WERI-Rb-1 (cell line): ENCODE measurements at regions not wholly inside any gene's neighbourhood (a gene's known extent, or its start where the extent isn't known, plus 50 kb on each side); places are given as distances from the start of the nearest gene placed in this dataset.
"Not testable (repeated sequence)": the region's sequence is repeated elsewhere in the genome, so short reads cannot be mapped to it uniquely, and the experiment has no call there.

ENCODE experiments used
- DNase-seq: peaks from one replicate; pipeline ENCODE4 v3.0.0-alpha.2; 2020
- H3K27ac ChIP-seq: fragments of 250-450 bp; sonication (Bioruptor Pico); 2 replicates; pipeline ENCODE4 v1.5.1; 2020; ENCODE audit warnings: mild to moderate bottlenecking, moderate library complexity
- H3K27me3 ChIP-seq: fragments of 250-450 bp; sonication (Bioruptor Pico); 2 replicates; pipeline ENCODE4 v1.5.1; 2021; ENCODE audit warnings: mild to moderate bottlenecking, low read depth, moderate library complexity; ENCODE audit not compliant: insufficient read depth, severe bottlenecking
- H3K36me3 ChIP-seq: fragments of 250-450 bp; sonication (Bioruptor Pico); 2 replicates; pipeline ENCODE4 v1.5.1; 2020; ENCODE audit warnings: mild to moderate bottlenecking, moderate library complexity
- H3K4me3 ChIP-seq: 2 replicates; pipeline ENCODE4 v1.5.1; 2011; ENCODE audit warnings: low read depth, mild to moderate bottlenecking, control low read depth, low read length
- H3K9me3 ChIP-seq: fragments of 250-450 bp; sonication (Bioruptor Pico); 2 replicates; pipeline ENCODE4 v1.5.1; 2021; ENCODE audit warnings: mild to moderate bottlenecking, moderate library complexity; ENCODE audit not compliant: severe bottlenecking
- CTCF ChIP-seq: IDR thresholded peaks from 2 replicates; pipeline ENCODE4 v1.5.1; 2011; ENCODE audit warnings: low read depth, mild to moderate bottlenecking, control low read depth, inconsistent platforms, low read length

GRCh38 chr13:37163641-37164265 is 58.3 kb upstream of the CSNK1A1L start:
- no peaks in the 10 kb centered on the region for H3K9me3 ChIP-seq
- H3K4me3 ChIP-seq: no peak overlapping the region
- no peak overlapping the region for H3K27ac ChIP-seq
- no peaks in the 10 kb centered on the region for H3K36me3 ChIP-seq
- TF ChIP-seq CTCF: no peak
- no peak for DNase-seq
- H3K27me3 ChIP-seq: no peaks in the 10 kb centered on the region

GRCh38 chr13:37158481-37158880 is 53.0 kb upstream of the CSNK1A1L start:
- no peaks in the 10 kb centered on the region for H3K27me3 ChIP-seq
- no peak for TF ChIP-seq CTCF
- no peak for DNase-seq
- H3K9me3 ChIP-seq: no peaks in the 10 kb centered on the region
- H3K4me3 ChIP-seq: no peak overlapping the region
- no peaks in the 10 kb centered on the region for H3K36me3 ChIP-seq
- H3K27ac ChIP-seq: no peak overlapping the region

GRCh38 chr13:37155613-37156097 is 50.2 kb upstream of the CSNK1A1L start:
- H3K9me3 ChIP-seq, H3K27me3 ChIP-seq, DNase-seq, H3K4me3 ChIP-seq, H3K36me3 ChIP-seq, H3K27ac ChIP-seq: not testable (repeated sequence)
